ENCODE measurements at regions not wholly inside any gene's neighbourhood (a gene's known extent, or its start where the extent isn't known, plus 50 kb on each side); places are given as distances from the start of the nearest gene placed in this dataset.
"Not testable (repeated sequence)": the region's sequence is repeated elsewhere in the genome, so short reads cannot be mapped to it uniquely, and the experiment has no call there.

DNA sequence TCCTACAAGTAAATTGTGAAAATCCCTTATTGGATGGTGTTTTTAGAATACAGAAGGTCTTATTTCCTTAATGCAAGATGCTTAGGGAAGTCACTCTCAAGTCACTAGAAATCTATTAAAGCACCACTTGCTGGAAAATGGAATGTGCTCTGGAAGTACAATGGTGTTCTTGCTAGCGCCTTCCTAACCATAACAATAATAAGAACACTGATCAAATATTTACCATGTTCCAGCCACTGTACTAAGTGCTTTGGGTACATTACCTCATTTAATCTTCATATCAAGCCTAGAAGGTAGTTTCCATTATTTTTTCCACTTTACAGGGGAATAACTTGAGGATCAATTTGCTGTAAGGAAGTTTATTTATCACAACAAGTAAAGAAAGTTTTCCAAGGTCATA is 75.1 kb downstream of the FAM72B start:
- TF ChIP-seq, protein P1, sequence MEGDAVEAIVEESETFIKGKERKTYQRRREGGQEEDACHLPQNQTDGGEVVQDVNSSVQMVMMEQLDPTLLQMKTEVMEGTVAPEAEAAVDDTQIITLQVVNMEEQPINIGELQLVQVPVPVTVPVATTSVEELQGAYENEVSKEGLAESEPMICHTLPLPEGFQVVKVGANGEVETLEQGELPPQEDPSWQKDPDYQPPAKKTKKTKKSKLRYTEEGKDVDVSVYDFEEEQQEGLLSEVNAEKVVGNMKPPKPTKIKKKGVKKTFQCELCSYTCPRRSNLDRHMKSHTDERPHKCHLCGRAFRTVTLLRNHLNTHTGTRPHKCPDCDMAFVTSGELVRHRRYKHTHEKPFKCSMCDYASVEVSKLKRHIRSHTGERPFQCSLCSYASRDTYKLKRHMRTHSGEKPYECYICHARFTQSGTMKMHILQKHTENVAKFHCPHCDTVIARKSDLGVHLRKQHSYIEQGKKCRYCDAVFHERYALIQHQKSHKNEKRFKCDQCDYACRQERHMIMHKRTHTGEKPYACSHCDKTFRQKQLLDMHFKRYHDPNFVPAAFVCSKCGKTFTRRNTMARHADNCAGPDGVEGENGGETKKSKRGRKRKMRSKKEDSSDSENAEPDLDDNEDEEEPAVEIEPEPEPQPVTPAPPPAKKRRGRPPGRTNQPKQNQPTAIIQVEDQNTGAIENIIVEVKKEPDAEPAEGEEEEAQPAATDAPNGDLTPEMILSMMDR (IDR thresholded peaks at IDR 0.05 in 8 of 11, conservative IDR thresholded peaks at IDR 0.05 in 3 of 11), result not testable (repeated sequence)
- TF ChIP-seq POLR2AphosphoS5, POLR2A (IDR thresholded peaks at IDR 0.05): not testable (repeated sequence)
